ENCODE measurements at regions not wholly inside any gene's neighbourhood (a gene's known extent, or its start where the extent isn't known, plus 50 kb on each side); places are given as distances from the start of the nearest gene placed in this dataset.
A peak's percentile ranks its signal among the peaks of the same experiment; 100 is the strongest.

GRCh38 chr6:41474213-41474933, 71.8 kb upstream of the FOXP4 start:
- DNase-seq, result no peak

GRCh38 chr6:41475164-41475563, 71.0 kb upstream of the FOXP4 start:
- no peak for DNase-seq

- DNase-seq, result peak in 1 of 2 experiments; percentile 44
These were observed 70.3 kb upstream of the FOXP4 start for GRCh38 chr6:41475737-41476357.

GRCh38 chr6:41476401-41476800, 69.8 kb upstream of the FOXP4 start:
- DNase-seq, result no peak

GRCh38 chr6:41477572-41477971, 68.6 kb upstream of the FOXP4 start:
- no peak for DNase-seq

GRCh38 chr6:41483943-41484342, 62.2 kb upstream of the FOXP4 start:
- DNase-seq, result no peak

- no peak for DNase-seq
These were observed 58.2 kb upstream of the FOXP4 start for GRCh38 chr6:41487860-41488432.

GRCh38 chr6:41488433-41489119, 57.6 kb upstream of the FOXP4 start:
- DNase-seq, result no peak

- no peak for DNase-seq
These were observed 56.9 kb upstream of the FOXP4 start for GRCh38 chr6:41489120-41489851.

- DNase-seq, result peak in 1 of 2 experiments; percentile 44
These were observed 53.8 kb upstream of the FOXP4 start for GRCh38 chr6:41492261-41492891.

GRCh38 chr6:41494212-41495110, 51.7 kb upstream of the FOXP4 start:
- peak; percentile 71 to 79 for DNase-seq

All from NCI-H526 (cell line).